ENCODE measurements at regions not wholly inside any gene's neighbourhood (a gene's known extent, or its start where the extent isn't known, plus 50 kb on each side); places are given as distances from the start of the nearest gene placed in this dataset.

- no peak overlapping the region for H3K14ac ChIP-seq (ENCODE audit: insufficient read depth, low read length)
- H3K56ac ChIP-seq (ENCODE audit: insufficient read length, low read depth, low read length) = no peak overlapping the region
- no peak for DNase-seq
- H3K27ac ChIP-seq (ENCODE audit: insufficient read length, low read depth, low read length) = no peak overlapping the region
- no peaks in the 10 kb centered on the region for H3K79me2 ChIP-seq (ENCODE audit: insufficient read depth, low read length)
- no peak overlapping the region for H4K8ac ChIP-seq (replicated peaks; ENCODE audit: insufficient read length, low read depth, low read length)
- H3K4me1 ChIP-seq (ENCODE audit: insufficient read depth, low read length) = no peaks in the 10 kb centered on the region
- no peak overlapping the region for H2AK5ac ChIP-seq (ENCODE audit: insufficient read length, low read length)
- H2AFZ ChIP-seq (ENCODE audit: low read length) = no peak overlapping the region
- H3K9ac ChIP-seq (ENCODE audit: extremely low read depth, insufficient read length, low read length) = no peak overlapping the region
- H3K79me1 ChIP-seq (ENCODE audit: insufficient read depth, low read depth, low read length, poor library complexity, severe bottlenecking) = no peaks in the 10 kb centered on the region
- H2BK120ac ChIP-seq (ENCODE audit: low read depth, low read length, poor library complexity, severe bottlenecking) = no peak overlapping the region
- Mint-ChIP-seq H3K9me3 (peaks cover 0 to 3% of the 10 kb centered on the region in 2 experiments; a peak in 1 of 5 replicates), H3K27me3 (ENCODE audit: low read depth) (peaks cover 35% of the 10 kb centered on the region), H3K4me1 (peaks cover 32 to 38% of the 10 kb centered on the region in 2 experiments), H3K36me3 (ENCODE audit: insufficient read depth in 1 of 3, low read depth in 3 of 3) (no peaks in the 10 kb centered on the region), H3K4me3 (no peak overlapping the region), H3K27ac (no peak overlapping the region)
- no peak overlapping the region for H2BK15ac ChIP-seq (ENCODE audit: low read depth, low read length)
- H4K91ac ChIP-seq (ENCODE audit: insufficient read length, low read depth, low read length) = no peak overlapping the region
- no peak overlapping the region for H3T11ph ChIP-seq (ENCODE audit: low read length)
- H3K23me2 ChIP-seq (ENCODE audit: insufficient read length, low read depth, low read length, poor library complexity, severe bottlenecking) = no peaks in the 10 kb centered on the region
- H3K4ac ChIP-seq (ENCODE audit: low read depth, low read length) = no peak overlapping the region
- H3K9me3 ChIP-seq (ENCODE audit: control insufficient read depth, low read depth, low read length) = no peaks in the 10 kb centered on the region
- H3K18ac ChIP-seq (ENCODE audit: insufficient read length, low read depth, low read length) = no peak overlapping the region
- H3K4me2 ChIP-seq (ENCODE audit: insufficient read depth, insufficient read length, low read length) = no peak overlapping the region
- H4K5ac ChIP-seq (ENCODE audit: insufficient read length, low read depth, low read length) = no peak overlapping the region
- no peak overlapping the region for H2BK5ac ChIP-seq (ENCODE audit: insufficient read length, low read length)
- H2BK20ac ChIP-seq (ENCODE audit: low read depth, low read length, poor library complexity, severe bottlenecking) = peak overlapping the region; percentile 60
- H3K23ac ChIP-seq (ENCODE audit: insufficient read length, low read depth, low read length) = no peak overlapping the region
- no peak for TF ChIP-seq CTCF (conservative IDR thresholded peaks at IDR 0.05)
- no peak overlapping the region for H2BK12ac ChIP-seq (ENCODE audit: insufficient read length, low read depth, low read length)
- H3K27me3 ChIP-seq (ENCODE audit: insufficient read depth, low read length) = no peaks in the 10 kb centered on the region
- H4K20me1 ChIP-seq (ENCODE audit: control insufficient read depth, insufficient read depth, insufficient read length) = no peaks in the 10 kb centered on the region
- WGBS (ENCODE audit: extremely low coverage, insufficient read length, low lambda C conversion rate) = no CpG with 5 or more reads among the region's 5 CpGs
Measured at GRCh38 chr1:113278777-113279176, 111.5 kb upstream of the MAGI3 start.
